Breast epithelium (tissue), 3 donors: ENCODE measurements at regions not wholly inside any gene's neighbourhood (a gene's known extent, or its start where the extent isn't known, plus 50 kb on each side); places are given as distances from the start of the nearest gene placed in this dataset.

Experiments used
- CTCF ChIP-seq, 3 donors: fragments of 450-650 bp; IDR thresholded peaks; one replicate each; pipeline ENCODE4 v1.5.1; 2016 to 2017; ENCODE audit warnings: antibody characterized with exemption in 3 of 3, mild to moderate bottlenecking in 3 of 3, moderate library complexity in 3 of 3
- POLR2A ChIP-seq: fragments of 450-650 bp; IDR thresholded peaks from one replicate; pipeline ENCODE4 v1.6.1; 2016; ENCODE audit warnings: antibody characterized with exemption, mild to moderate bottlenecking, moderate library complexity
- POLR2AphosphoS5 ChIP-seq, 3 donors: sonication (generic); formaldehyde crosslinking; IDR thresholded peaks; one replicate each; pipeline ENCODE4 v1.6.1; 2017; ENCODE audit warnings: antibody characterized with exemption in 3 of 3

GRCh38 chr2:167607211-167607610 is 640.2 kb downstream of the STK39 start:
- TF ChIP-seq CTCF (IDR thresholded peaks at IDR 0.05) (no peak), POLR2A (no peak), POLR2AphosphoS5 (IDR thresholded peaks at IDR 0.05) (no peak)
